ENCODE measurements at regions not wholly inside any gene's neighbourhood (a gene's known extent, or its start where the extent isn't known, plus 50 kb on each side); places are given as distances from the start of the nearest gene placed in this dataset.

DNA sequence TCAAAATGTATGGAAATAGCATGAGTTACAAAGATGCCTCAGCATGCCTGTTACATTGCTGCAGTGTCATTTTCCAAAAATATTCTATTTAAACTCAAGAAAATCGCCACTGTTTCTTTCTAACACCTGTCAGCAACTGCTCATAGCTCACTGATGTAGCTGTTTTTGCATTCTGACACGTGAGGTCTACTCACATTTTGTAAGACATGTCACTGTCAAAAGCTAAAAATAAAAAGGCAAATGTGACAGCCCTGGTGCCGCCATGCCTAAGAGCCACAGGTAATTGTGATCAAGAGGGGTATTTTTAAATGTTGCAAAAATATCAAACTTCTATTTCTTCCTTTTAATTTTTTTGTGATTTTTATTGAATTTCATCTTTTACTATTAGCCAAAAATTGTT lies 556.2 kb upstream of the TMPRSS15 start:
- no peak for DNase-seq

DNA sequence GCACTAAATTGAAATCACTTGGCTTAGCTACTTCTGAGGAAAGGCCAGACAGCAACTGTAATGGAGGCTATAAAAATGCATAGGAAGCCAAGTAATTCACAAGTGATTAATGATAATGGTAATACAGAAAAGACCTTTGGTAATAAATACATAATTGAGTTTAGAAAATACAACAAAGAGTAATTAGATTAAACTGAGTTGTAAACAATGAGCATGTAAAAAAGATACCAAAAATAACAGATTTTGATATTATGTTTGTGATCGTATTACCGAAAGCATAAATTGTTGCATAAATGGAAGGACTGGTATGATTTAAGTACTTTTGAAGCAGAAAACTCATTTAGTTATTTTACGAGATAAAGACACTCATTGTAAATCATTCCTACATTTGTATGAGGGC lies 556.7 kb upstream of the TMPRSS15 start:
- DNase-seq: no peak

DNA sequence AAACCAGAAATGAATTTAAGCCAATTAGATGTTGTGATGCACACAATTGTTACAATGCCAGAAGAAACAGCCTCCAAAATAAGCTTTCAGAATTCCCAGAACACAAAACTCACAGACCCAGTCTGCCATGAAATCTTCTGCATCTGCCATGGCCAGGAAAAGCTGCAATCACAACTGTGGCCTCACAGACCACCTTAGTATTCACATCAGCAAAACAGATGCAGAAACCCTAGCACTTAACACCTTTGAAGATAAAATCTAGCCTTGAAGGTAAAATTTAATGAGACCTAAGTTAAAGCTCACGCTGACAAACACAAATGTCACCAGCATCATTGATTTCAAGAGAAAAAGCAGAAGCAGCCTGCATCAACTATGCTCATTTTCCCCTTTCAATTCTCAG lies 566.8 kb upstream of the TMPRSS15 start:
- no peak for DNase-seq

DNA sequence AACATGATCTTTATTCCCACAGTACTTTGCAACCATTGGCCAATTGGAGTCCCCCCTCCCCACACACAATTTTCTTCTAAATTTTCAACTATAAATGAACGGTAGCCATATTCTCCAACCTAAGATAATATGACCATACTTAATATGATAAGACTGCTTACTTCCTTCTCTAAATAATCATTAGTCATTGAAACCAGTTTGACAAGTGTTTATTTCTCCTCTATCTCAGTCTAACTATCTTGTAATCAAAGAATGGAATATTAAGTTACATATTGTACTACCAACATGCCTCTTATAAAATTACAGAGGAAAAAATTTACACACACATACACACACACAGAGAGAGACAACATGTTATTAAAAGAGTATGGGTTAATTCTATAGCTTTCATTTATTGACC lies 567.4 kb upstream of the TMPRSS15 start:
- DNase-seq: no peak

DNA sequence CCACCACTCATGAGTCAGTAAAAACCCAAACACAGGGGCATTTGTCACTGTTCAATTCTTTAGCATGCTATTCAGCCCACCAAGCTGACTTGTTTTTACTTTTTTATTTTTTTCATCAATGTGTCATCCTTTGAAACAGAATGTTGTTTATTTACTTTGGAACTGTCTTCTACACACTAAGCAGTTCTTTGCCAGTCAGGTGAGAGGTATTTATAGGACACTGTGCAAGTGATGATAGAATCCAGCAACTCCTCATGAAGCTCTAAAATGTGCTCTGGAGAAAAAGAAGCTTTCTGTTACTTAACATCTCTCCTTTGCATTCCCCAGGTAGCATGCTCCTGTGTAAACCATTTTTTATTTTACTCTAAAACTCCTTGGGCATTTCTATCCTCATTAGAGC lies 582.0 kb upstream of the TMPRSS15 start:
- DNase-seq: no peak

DNA sequence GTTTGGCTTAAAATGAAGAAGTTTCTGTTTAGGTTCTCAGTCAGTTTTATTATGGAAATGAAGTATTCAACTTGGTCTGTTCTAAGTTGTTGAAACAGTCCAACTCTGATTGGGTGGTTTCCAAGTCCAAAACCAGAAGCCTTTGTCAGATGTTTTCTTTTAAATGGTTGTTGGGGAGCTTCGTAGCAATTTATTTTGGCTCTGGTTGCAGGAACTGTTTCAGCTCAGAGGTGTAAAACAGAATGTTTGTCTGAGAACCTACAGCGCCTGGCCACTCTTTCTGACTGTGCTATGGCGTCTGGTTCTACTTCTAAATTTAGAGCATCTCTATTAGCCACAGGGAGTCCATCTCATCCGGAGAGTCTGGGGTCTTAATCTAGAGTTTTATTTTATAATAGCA lies 582.6 kb upstream of the TMPRSS15 start:
- no peak for DNase-seq

DNA sequence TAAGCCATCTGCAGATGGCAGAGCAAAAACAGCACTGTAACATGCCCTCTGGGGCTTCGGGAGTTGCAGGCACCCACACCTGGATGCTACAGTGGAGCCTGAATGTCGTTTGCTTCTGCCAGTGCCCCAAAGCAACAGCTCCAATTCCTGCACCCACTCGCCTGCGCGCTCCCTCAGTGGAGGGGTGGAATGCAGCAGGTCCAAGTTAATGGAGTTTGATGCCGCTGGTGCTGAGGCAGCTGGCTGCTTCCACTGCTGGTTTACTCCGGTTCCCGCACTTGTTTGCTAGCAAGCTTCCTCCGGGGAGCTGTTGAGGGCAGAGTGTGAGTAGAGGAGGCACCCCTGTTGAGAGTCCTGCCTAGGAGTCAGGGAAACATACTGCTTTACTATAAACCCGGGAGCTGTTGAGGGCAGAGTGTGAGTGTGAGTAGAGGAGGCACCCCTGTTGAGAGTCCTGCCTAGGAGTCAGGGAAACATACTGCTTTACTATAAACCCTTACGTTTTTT lies 584.0 kb upstream of the TMPRSS15 start:
- DNase-seq: no peak

DNA sequence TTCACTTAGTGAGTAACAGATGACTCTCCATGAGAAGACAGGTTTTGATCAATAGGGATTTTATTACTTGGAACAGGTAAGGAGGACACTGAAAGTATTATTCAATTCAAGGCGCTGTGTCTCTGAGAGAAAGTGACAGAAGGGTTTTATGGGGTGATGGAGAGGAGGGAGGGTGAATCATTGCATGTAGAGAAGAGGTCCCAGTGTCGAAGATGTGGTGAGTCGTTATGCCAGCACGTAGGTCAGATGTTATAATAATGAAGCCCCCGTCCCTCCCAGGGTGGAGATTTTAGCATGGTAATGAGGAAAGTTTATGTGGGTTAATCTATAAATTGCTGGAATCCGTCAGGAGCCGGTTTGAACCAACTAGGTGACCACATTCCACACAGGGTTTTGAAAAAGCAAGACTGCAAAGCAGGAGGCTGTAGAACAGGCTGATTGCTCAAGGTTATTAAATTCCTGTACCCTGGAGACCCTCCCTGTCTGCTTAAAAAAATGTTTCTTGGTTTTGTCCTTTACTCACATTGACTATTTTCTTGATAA lies 586.4 kb upstream of the TMPRSS15 start:
- DNase-seq: no peak

DNA sequence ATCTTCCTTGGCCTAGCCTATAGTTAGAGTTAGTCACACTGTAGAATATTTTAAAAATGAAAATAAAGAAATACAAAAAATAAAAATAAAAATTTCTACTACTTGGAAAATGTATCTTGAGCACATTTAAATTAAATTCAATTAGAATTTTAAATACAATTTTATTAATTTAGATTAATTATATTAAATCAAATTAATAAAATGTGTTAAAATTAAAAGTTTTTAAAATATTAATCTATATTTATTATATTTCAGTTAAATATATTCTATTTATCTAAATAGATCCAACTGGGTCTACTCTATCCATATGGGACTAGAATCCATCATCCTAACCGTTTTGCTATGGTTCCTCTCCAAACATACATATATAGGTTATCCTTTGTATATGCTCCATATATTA lies 588.3 kb upstream of the TMPRSS15 start:
- DNase-seq: no peak

DNA sequence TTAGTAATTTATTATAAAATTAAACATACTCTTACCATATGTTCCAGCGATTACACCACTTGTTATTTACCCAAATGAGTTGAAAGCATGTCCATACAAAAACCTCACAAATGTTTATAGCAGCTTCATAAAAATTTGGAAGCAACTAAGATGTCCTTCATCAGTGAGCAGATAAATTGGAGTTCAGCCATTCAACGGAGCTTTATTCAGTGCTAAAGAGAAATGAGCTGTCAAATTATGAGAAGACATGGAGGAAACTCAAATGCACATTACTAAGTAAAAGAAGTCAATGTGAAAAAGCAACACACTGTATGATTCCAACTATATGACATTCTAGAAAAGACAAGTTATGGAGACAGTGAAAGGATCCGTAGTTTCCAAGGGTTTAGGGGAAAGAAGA lies 606.7 kb upstream of the TMPRSS15 start:
- DNase-seq: no peak

DNA sequence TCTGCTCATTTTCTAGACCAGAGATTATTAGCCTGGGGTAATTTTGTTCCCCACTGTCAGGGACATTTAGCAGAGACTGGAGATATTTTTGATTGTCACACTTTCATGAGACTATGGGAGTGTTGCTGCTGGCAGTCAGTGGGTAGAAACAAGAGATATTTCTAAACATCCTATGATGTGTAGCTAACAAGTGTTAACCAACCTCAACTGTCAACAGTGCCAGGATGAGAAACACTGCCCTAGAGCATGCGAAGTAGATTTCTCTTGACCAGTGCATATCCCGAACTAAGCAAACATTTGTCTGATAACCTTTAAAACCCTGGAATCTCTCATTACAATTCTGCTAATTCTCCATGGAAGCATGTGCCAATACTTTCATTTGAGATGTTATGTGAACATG lies 607.4 kb upstream of the TMPRSS15 start:
- no peak for DNase-seq

DNA sequence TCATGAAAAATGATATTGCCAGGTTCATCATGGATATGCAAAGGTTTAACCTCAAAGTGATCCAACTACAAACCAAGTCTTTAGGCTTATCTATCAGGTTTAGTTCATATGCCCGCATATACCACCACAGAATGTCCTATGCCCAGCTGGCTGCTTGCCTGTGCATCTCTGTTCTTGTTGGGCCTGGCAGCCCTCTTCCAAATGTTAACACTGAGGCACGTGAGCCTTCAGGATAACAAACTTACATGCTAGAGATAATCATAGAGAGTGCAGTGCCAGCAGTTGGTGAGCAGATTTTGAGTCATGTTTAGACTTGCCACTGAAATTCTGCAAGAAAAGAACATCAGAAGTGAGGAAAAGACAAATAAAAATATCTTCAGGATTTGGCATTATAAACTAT lies 607.9 kb upstream of the TMPRSS15 start:
- DNase-seq: no peak

DNA sequence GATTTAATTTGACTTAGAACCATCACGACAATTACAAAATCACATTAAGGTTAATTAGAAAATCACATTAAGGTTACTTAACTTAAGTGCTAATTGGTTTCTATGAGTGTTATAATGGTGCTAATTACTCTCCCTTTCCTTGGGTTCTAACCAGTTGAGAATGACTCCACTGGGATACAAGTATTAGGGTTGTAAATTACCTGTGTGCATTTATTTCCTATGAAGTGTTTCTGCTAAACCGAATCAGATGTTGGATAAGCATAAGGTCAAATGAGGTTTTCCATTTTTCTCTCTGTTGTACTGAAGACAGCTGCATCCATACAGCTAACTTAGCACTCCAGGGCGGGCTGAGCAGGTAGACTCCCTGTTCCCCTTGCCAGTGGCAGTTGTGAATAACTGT lies 610.3 kb upstream of the TMPRSS15 start:
- DNase-seq: no peak

DNA sequence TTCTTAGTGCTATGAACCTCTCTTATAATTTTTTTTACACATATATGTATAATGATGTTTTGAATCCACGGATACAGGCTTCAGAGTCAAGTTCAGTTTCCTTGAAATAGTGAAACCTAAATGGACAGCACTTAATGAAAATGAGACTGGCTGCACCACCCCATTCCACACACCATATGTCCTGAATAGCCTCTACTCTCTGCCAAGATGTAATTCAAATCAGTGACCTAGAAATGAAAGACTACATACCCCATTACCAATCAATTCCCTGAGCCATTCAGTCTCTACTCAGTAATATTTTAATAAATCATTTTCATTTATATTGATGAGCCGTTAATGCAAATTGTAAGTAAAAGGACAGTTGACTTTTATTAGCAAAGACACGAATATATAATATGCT lies 614.9 kb upstream of the TMPRSS15 start:
- no peak for DNase-seq

DNA sequence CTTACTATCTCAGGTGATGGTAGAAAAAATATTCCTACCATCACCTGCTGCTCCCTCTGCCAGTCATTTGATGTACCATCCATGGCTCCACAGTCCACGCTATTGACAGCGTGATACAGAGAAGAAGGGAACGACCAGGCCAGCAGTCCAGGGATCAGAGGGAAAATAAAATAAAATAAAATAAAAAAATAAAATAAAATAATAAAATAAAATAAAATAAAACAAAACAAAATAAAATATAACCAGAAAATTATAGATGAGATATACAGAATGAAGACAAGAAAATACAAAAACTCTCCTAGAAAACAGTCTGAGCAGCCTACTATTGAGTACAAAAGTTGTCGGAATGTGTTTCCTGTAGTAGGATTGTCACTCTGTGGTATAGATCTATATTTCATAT lies 619.4 kb upstream of the TMPRSS15 start:
- no peak for DNase-seq

DNA sequence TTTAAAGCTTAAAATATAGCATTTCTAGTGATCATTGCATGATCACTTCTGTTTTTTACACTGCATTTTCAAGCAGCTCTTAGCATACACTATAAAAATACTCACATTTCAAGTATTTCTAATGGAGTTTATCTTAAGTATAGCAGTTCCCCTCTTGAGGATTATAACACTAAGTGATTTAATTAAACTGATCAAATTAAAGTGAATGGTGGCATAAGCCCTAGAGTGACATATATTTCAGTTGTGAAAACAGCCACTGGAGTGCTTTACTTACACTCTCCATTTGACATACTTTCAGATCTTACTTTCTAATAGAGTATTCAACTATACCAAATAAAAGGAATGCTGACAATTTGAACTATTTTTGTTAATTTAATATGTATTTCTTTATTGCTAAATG lies 623.3 kb upstream of the TMPRSS15 start:
- DNase-seq: no peak

DNA sequence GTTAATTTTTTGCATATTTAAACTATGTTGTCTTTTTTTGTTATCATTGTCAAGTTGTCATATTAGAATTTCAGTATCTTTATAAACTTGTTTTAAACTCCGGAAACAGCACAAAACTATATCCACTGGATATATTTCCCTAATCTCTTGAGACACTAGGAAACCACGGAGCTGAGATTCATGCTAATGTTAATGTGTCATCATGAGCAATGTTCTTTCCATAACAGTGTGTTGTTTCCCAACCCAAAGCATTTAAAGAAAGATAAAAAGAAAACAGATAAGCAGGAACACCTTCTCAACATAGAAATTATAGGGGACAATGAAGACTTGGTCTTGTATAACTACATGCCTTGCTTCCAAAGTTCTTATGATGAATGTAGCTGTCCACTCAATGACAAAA lies 626.2 kb upstream of the TMPRSS15 start:
- no peak for DNase-seq

DNA sequence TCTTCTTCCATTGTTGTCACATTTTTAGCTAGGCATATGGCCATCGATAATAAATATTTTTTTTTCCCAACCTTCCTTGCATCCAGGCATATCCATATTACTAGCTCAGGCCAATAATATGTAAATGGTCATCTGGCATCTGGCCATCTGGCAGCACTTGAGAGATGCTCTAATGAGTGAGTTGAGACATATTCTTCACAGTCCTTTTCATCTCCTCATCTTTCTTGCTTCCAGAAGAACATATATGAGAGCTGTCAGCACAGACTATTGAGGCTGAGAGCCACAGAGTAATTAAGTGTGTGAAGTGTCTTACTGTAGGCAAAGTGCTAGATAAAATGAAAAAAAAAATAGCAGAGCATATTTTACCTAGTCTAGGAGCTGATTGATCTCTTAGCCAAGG lies 628.4 kb upstream of the TMPRSS15 start:
- no peak for DNase-seq

DNA sequence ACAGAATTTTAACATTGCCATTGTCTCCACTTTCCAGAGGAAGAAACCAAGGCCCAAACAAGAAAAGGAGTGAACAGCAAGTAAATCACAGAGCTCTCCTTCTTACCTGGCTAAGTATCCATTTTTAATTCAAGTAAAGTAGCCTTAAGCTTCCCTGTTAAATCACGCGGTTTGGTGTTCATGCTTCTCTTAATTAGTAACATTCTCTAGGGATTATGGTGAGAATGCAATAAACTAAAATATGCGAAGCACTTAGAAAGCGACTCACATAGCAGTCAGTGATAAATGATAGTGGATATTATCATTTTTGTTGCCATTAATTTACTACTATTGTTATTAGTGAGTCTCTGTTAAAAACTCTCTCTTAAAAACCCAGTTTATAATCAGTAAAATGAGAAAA lies 630.5 kb upstream of the TMPRSS15 start:
- DNase-seq: no peak

DNA sequence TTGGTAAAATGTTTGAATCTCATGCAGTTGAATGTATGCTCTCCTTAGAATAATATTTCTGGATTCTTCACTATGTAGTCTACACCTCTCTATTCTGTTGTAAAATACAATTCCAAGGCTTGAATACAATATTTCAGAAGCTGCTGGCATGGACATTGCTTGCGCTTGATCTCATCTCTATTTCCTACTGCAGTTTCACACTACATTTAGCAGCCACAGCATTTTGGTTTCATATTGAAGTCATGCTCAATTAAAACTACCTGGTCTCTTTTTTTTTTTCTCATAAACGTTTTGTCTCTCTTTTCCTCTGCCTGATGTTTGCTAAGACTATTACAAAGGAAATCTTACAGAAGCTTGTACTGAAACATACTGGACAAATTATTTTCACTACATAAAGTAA lies 631.0 kb upstream of the TMPRSS15 start:
- no peak for DNase-seq

DNA sequence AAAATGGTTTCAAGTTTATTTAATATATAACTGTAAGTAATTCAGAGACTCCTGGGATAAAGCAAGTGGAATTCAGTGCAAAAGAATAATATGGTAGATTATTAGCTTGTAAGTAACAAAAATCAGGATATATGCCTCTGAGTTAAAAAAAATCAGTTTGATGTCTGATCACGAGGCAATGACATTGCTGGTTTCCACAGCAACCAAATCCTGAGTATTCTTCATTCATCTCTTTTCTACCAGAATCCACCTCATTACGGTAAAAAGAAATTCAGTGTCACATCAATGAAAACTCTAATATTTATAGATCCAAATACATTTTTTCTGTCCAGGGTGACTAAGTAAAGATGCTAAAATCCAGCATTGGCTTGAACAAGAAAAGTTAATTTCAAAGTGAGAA lies 642.3 kb upstream of the TMPRSS15 start:
- DNase-seq: no peak

DNA sequence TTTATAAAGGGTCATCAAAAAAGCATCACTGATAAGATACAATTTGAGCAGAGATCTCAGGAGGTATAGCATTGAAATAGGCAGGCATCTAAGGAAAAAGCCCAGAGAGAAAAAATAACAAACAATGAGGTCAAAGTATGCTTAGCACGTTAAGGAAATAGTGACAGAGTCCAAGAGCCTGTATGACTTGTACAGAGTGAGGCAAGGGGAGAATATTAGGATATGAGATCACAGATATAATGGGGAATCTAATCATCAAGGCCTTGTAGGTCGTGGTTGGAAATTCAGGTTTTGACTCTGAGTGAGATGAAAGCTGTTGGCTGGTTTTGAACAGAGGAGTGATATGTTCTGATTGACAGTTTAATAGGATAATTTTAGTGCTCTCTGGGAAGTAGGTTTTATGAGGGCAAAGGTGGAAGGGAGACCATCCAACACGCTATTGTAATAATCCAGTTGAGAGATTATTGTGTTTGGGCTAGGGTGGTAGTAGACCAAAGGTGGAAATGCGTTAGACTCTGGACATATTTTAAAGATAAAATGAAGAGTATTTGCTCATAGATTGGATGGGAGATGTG lies 644.6 kb upstream of the TMPRSS15 start:
- DNase-seq: no peak

DNA sequence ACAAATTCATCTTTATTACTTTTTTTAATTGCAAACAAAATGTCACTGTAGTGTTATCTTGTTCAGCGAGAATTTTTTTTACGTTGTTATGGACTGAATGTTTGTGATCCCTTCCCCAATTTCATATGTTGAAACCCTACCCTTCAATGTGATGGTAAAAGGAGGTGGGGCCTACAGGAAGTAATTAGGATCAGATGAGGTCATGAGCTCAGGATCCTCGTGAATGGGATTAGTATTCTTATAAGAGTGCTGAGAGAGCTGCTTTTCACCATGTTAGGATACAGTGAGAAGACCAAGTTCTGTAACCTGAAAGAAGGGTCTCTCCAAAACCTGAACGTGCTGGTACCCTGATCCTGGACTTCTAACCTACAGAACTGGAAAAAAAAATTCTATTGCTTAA lies 646.0 kb upstream of the TMPRSS15 start:
- DNase-seq: no peak

DNA sequence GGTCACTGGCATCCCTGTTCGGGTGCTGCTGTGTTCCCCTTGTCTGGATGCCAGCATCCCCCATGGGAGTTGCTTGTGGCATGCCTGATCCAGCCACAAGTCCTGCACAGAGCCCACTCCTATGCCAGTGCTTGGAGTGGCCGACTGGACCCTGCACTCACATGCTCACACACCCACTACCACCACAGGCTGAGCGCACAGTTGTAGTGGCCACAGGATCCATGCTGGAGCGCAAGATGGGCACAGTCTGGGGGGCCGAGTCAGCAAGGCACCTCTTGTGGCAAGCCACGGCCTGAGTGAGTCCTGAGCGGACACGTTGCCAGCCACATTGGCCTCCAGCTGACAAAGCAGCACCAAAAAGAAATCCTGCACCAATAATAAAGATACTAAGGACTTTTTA lies 661.6 kb upstream of the TMPRSS15 start:
- no peak for DNase-seq

DNA sequence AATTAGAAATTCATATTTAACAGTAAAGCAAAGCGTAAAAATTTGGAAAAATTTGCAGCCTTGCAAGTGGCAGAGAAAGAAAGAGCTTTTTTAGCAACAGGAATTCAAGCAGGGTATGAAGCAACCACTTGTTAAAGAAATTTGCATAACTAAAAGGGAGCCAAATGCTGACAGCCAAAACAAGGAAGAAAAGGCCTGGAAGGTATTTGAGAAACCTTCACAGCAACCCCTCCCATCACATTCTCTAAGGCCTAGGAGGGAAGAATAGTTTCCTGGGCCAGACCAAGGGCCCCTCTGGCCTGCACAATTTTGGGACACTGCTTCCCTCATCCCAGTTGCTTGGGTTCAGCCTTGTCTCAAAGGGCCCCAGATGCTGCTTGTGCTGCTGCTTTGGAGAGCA lies 672.4 kb upstream of the TMPRSS15 start:
- no peak for DNase-seq

Data from occipital lobe (tissue), 1 donor.